ENCODE measurements at regions not wholly inside any gene's neighbourhood (a gene's known extent, or its start where the extent isn't known, plus 50 kb on each side); places are given as distances from the start of the nearest gene placed in this dataset.
"Not testable (repeated sequence)": the region's sequence is repeated elsewhere in the genome, so short reads cannot be mapped to it uniquely, and the experiment has no call there.

GRCh38 chr2:185980944-185981343 is 242.3 kb downstream of the FSIP2 start:
- no peak overlapping the region for H3K4me3 ChIP-seq (replicated peaks in 1 of 2; ENCODE audit: low read depth in 2 of 2, low read length in 2 of 2)
- DNase-seq (ENCODE audit: low read depth in 2 of 2) = no peak
- TF ChIP-seq CTCF (IDR thresholded peaks at IDR 0.05; ENCODE audit: low read depth, low read length) = no peak

- TF ChIP-seq CTCF (IDR thresholded peaks at IDR 0.05; ENCODE audit: low read depth, low read length) = no peak
- peak; percentile 6 to 20 for DNase-seq (ENCODE audit: low read depth in 2 of 2)
- H3K4me3 ChIP-seq (replicated peaks in 1 of 2; ENCODE audit: low read depth in 2 of 2, low read length in 2 of 2) = no peak overlapping the region
These were observed 246.1 kb downstream of the FSIP2 start for GRCh38 chr2:185984670-185985069.

DNA sequence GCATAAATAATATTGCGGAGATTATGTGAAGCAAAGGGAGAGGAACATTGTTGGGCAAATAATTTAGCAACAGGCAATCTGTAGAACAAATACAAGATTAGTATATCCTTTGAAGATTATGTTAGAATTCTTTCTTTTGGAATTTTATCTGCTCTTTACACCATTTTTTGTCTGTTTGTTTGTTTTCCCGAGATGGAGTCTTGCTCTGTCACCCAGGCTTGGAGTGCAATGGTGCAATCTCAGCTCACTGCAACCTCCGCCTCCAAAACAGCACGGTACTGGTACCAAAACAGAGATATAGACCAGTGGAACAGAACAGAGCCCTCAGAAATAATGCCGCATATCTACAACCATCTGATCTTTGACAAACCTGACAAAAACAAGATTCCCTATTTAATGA is 250.3 kb downstream of the FSIP2 start:
- DNase-seq (ENCODE audit: low read depth in 2 of 2); H3K4me3 ChIP-seq (replicated peaks in 1 of 2; ENCODE audit: low read depth in 2 of 2, low read length in 2 of 2): not testable (repeated sequence)

- DNase-seq (ENCODE audit: low read depth in 2 of 2) = no peak
- no peak overlapping the region for H3K4me3 ChIP-seq (replicated peaks in 1 of 2; ENCODE audit: low read depth in 2 of 2, low read length in 2 of 2)
- TF ChIP-seq CTCF (IDR thresholded peaks at IDR 0.05; ENCODE audit: low read depth, low read length) = no peak
These were observed 252.4 kb downstream of the FSIP2 start for GRCh38 chr2:185990861-185991525.

GRCh38 chr2:185998562-185999070 is 260.0 kb downstream of the FSIP2 start:
- no peak for DNase-seq (ENCODE audit: low read depth in 2 of 2)
- TF ChIP-seq CTCF (IDR thresholded peaks at IDR 0.05; ENCODE audit: low read depth, low read length) = no peak

DNA sequence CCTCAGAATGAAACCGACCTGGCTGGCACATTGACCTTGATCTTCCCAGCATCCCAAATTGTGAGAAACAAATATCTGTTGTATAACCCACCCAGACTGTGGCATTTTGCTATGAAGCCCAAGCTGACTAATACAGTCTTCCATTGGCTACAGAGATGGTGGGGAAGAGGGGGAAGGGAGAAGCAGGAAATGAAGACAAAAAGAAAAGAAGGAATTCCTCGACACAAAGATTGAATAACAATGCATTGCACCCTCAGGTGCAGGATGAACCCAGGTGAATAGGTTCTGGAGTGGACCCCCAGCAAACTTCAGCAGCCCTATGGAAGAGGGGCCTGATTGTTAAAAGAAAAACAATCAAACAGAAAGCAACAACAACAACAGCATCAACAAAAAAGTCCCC is 270.7 kb downstream of the FSIP2 start:
- no peak for TF ChIP-seq CTCF (IDR thresholded peaks at IDR 0.05; ENCODE audit: low read depth, low read length)
- no peak for DNase-seq (ENCODE audit: low read depth in 2 of 2)
- H3K4me3 ChIP-seq (replicated peaks in 1 of 2; ENCODE audit: low read depth in 2 of 2, low read length in 2 of 2) = no peak overlapping the region

More at GRCh38 chr2:185998562-185999070, 260.0 kb downstream of the FSIP2 start:
- H3K4me3 ChIP-seq (replicated peaks in 1 of 2; ENCODE audit: low read depth in 2 of 2, low read length in 2 of 2) = no peak overlapping the region

DNA sequence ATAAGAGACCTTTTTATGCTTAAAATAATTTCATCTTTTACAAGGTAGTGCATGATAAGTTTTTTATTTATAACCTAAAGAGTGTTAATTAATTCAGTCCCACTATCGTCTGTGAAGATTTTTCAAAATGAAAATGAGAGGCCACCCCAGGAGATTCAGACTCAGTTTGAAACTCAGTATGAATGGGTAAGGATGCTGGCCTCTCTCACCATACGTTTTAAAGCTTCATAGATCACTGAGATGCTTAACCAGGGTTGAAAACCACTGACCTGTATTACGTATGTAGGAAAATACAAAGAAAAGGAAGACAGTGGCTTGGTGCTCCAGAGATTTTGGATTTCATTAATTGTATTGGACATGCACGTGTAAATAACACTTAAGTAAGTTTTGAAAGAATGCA is 278.7 kb downstream of the FSIP2 start:
- no peak for DNase-seq (ENCODE audit: low read depth in 2 of 2)
- TF ChIP-seq CTCF (IDR thresholded peaks at IDR 0.05; ENCODE audit: low read depth, low read length) = no peak
- H3K4me3 ChIP-seq (replicated peaks in 1 of 2; ENCODE audit: low read depth in 2 of 2, low read length in 2 of 2) = no peak overlapping the region
